Activated CD4-positive, CD25-positive, alpha-beta regulatory T cell (primary cell): ENCODE measurements at regions not wholly inside any gene's neighbourhood (a gene's known extent, or its start where the extent isn't known, plus 50 kb on each side); places are given as distances from the start of the nearest gene placed in this dataset.
"Not testable (repeated sequence)": the region's sequence is repeated elsewhere in the genome, so short reads cannot be mapped to it uniquely, and the experiment has no call there.

Experiments
- DNase-seq, 4 experiments: peaks; one replicate each; lab custom pipeline; 2025; lab: John Stamatoyannopoulos, UW

DNA sequence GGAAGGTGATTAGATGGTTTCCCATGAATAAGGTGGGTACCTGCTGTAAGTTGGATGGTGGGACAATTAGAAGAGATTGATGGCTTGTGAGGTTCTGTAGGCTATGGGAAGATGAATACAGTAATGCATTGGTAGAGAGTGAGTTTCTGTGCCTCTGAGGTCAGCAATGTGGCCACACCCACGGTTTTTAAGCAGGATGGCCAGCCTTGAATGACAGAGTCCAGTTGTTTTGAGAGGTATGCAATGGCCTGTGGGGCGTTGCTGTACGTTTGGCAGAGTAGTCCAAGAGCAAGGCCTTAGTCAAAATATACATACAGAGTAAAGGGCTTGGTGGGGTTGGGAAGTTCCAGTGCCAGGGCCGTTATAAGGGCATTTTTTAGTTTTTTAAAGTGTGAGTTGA lies 235.6 kb upstream of the C9orf72 start:
- no peak for DNase-seq

DNA sequence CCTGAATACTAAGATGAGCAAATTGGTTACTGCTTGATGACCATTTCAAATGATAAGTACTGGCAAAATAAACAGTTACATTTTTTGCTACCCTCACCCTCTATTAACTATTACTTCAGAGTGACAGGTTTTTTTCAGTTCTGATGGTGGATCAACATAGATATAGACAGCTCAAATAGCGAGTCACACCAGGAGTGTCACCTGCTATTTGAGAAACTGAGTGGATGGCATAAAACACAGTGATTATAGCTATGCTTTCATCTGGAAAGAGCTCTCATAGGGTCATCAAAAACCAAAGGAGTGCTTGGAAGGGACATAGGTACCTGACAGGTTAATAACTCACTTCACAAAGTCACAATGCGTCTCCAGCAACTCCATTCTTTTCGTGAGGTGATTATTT lies 244.5 kb upstream of the C9orf72 start:
- DNase-seq = no peak

DNA sequence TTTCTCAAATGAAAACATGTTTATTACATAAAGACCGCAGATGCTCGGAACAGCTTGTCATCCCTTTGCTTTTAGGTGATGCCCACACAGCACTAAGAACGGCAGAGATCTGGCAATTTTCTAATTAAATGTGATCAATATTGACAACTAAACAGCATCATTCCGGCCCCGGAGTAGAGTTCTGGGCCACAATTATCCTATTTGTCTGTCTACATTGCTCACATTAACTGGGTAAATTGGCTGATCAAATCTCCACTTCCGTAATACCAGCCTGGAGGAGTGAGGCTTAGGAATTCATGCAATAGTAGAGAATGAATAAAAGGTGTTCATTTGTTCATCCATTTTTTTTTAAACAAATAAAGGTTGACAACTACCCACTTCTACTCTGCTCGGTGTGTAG lies 245.1 kb upstream of the C9orf72 start:
- no peak for DNase-seq

DNA sequence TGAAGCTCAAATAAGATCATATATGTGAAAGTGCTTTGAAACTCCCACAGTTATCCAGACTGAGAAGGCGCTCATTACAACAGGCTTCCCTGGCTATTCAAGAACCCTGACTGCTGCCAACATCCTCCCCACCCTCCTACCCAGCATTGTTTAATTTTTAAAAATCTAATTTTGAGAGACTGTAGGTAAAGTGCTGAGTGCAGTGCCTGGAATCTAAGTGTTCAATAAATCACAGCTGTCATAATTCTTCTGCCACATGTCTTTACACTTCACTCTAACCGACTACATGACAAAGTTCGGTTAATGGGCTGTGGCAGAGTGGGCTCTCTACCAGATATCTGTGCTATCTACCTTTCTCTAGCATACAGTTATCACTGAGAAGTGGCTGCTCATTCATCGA lies 255.6 kb upstream of the C9orf72 start:
- DNase-seq = no peak

DNA sequence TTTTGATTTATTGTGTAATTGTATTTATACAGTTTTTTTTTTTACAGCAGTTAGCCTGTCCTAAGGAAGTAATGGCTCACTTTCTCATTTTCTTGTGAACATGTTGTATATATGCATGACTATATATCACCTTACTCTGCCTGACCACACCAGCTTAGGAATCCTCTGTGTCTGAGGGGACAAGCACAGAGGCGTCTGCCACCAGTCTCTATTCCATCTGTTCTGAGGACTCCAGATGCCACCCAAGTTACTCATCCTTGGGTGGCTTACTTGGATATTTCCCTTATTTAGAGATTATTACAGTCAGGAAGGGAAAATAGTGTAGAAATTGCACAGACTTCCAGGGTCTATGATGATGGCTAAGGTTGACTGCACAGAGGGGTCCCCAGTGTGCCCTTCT lies 256.3 kb upstream of the C9orf72 start:
- DNase-seq = no peak

DNA sequence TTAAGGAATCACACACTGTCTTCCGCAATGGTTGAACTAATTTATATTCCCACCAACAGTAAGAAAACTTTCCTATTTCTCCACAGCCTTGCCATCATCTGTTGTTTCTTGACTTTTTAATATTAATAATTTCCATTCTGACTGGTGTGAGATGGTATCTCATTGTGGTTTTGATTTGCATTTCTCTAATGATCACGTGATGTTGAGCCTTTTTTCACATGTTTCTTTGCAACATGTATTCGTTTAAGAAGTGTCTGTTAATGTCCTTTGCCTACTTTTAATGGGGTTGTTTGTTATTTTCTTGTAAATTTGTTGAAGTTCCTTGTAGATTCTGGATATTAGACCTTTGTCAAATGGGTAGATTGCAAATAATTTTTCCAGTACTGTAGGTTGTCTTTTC lies 258.8 kb upstream of the C9orf72 start:
- not testable (repeated sequence) for DNase-seq

DNA sequence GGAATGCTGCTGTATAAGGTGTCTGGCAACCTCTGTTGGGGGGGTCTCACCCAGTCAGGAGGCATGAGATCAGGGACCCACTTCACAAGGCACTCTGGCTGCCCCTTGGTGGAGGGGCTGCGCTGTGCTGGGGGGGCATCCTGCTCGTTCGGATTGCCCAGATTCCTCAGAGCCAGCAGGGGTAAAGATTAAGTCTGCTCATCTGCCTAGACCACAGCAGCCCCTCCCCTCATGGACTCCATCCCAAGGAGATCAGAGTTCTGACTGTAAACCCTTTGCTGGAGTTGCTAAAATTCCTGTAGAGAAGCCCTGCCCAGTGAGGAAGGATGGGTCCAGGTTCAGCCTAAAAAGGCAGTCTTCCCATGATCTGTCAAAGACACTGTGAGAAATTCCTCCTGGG lies 262.0 kb upstream of the C9orf72 start:
- DNase-seq = no peak

DNA sequence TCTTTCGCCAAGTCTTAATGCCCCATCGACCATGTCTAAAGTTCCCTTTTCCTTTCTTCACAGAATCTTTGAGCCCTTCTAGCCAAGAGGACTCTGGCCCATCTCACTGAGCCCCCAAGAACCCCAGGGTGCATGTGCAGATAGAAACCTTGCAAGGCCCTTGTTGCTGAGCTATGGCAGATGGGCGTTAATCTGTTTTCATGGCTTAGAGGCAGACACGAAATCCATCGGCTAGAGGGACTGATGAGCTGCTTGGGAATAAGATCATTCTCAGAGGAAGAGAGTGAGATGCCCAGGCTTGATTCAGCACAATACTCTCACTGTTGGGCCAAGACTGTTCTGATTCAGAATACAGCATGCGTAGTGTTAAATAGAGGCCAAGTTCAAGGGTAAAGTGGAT lies 262.5 kb upstream of the C9orf72 start:
- no peak for DNase-seq

DNA sequence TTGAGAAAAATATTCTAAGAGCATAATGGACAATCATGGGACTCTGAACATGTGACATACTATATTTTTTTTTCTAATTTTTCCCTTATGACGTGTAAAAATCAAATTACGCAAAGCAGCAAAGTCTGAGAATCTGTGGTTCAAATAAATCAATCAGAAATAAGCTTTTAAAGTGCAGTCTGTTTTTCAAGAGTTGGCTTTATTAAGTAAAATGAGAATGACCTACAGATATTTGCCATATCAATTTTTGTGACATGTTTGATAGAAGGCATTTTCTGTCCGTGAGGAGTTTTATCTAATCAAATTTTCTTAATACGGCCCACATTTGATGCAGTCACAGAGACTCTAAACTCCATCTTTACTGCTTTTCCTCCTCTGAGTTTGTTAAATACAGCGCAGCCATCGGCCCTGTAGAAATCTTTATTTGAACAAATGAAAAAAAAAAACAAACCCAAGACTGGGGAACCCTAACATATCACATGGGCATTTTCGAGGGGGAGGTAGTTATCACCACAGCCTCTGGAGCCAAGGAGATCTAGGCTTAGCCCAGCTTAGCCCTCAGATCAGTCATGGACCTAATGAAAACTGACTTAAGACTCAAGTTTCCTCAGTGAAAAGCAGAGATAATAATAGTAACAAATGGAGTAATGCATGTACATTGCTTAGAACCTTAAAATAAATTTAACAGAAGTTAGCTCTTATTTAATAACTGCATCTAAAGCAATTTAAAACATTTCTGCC lies 263.6 kb upstream of the C9orf72 start:
- DNase-seq = no peak

DNA sequence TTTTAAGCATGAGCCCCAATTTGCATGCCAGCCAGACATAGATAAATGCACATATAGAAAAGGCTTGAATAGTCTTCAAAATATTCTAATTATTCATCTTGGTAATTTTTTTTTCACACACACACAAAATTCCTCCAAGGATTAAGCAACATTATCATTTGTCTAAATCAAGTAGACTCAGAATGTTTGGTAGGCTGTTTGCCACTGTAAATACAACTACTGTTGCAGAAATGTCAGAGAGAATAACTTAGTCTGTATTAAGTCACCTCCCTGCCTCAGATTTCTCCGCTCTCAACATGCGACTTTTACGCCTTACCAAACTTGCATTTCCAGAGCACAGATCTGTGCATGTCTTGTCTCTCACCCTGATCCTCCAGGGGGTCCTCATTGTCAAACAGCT lies 265.6 kb upstream of the C9orf72 start:
- DNase-seq = no peak

DNA sequence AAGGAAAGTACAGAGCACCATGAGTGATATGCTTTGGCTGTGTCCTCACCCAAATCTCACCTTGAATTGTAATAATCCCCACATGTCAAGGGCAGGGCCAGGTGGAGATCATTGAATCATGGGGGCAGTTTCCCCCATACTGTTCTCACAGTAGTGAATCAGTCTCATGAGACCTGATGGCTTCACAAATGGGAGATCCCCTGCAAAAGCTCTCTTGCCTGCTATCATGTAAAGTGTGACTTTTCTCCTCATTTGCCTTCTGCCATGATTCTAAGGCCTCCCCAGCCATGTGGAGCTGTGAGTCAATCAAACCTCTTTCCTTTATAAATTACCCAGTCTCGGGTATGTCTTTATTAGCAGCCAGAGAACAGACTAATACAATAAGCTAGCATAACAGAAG lies 266.5 kb upstream of the C9orf72 start:
- not testable (repeated sequence) for DNase-seq

DNA sequence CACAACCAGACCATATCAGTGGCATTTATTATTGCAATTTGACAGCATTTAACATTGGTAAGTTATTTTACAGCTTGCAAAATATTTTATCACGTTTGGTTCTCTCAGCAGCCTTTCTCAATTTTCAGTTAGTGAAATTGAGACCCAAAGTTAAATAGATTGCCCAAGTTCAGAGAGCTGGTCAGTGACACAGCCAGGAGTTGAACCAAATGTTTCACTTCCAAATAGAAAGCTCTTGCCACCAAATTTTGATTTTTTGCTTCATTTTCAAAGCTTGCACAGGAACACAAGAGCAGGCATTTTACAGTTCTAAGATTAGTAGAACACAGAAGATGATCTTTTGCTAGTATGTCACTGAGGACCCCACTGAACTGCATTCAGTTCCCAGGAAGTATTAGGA lies 271.5 kb upstream of the C9orf72 start:
- no peak for DNase-seq

DNA sequence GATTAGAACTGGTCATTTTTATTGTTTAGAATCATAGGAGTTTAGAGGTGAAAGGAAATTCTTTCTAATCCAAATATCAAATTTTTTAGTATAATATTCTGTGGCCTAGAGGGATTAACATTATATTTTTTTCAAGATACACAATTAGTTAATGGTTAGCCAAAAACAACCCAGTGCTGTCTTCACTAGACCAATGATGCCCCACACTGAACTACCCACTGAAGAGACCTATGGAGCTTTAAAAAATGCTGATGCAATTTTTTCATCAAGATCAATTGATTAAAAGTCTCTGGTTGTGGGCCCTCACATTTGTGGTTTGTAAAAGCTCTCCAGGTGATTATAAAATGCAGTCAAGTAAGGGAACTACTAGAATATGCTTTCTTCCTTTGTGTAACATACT lies 274.1 kb upstream of the C9orf72 start:
- no peak for DNase-seq

DNA sequence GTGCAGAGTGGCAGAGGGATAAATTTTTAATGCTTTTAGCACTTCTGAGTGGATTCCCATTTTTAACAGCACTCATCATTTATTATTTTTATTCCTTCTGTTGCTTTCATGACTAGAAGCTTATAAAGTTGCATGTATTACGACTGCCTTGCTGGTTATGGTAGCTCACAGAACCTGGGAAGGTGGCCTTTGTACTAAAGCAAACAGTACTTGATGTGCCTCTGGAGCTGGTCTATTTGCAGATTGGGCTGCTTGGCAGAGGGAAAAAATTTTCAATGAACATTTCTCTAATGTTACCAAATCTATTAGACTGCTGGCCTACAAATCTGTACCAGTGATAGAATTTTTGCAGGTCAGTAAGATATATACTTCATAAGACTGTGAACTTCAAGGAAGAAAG lies 274.5 kb upstream of the C9orf72 start:
- no peak for DNase-seq

DNA sequence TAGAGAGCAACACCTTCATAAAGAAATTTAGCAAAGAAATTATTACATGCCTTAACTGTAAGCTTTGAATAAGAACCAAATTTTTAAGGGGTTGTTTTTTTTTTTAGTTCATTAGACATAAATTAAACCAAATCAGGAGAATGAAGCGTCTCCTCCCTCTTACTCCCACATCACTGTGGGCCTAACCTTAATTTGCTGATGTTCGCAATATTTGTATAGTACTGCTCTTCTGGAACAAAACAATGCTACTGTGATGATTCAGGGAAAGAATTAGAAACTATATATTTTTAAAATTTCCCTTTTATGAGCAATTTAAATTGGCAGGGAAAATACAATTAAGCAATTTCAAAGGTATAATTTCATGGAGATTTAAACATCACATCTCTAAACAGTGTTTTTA lies 275.0 kb upstream of the C9orf72 start:
- no peak for DNase-seq

DNA sequence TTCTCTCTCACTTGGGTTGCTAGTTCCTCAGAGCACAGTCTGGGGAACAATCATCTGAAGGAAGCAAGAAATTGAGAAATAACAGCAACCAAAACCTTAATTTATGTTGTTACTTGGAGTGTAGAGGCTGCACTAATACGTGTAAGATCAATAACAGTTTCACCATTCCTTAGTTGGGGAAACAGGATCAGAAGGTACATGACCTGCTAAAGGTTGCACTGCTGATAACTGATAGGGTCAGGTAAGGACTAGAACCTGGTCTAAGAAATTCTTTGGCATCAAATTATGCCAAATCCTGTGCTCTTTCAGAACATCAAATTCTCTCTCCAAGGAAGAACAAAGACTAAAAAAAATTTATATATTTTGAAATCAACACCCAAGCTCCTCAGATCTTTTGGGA lies 278.6 kb upstream of the C9orf72 start:
- DNase-seq = no peak

DNA sequence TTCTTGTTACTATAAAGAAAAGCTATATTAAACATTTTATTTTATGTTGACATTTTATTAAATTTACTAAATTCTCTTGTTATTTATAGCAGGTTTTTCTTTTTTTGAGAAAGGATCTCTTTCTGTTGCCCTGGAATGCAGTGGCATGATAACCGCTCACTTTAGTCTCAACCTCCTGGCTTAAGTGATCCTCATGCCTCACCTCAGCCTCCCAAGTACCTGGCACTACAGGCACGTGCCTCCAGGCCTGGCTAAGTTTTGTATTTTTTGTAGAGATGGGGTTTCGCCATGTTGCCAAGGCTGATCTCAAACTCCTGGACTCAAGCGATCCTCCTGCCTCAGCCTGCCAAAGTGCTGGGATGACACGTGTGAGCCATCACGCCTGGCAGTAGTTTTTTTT lies 280.2 kb upstream of the C9orf72 start:
- DNase-seq = no peak

DNA sequence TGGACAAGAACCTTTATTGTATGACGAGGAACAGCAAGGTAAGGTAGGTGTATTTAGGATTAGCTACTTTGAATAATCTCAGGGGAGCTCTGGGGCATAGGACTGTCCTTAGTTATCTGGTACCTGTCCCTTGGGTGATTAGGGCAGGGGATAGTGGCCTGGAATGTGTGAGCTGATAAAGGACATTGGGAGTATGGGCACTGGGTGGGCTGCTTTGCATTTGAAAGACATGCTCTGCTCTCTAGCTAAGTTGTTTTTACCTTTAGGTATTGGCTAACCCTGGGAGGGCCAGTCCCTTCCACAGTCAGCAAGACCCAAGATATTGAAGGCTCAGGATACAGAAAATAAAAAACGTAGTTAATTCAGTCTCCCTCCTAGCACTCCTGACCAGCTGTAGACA lies 282.8 kb upstream of the C9orf72 start:
- no peak for DNase-seq

DNA sequence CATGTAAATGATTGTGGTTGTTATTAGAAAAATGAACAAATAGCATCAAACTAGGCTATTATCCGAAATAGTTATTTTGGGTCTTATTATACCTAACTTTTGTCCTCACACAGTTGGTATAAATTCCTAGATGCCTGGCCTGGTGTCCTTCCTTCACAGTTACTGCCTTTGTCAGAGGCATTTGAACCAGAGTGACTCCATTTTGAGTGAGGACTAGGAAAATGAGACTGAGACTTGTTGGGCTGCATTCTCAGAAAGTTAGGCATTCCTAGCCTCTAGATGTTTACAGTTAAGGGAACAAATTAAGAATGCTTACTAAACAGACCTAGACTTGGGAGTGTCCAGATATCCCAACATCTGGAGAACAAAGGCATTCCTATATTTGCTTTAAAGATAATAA lies 283.5 kb upstream of the C9orf72 start:
- no peak for DNase-seq

DNA sequence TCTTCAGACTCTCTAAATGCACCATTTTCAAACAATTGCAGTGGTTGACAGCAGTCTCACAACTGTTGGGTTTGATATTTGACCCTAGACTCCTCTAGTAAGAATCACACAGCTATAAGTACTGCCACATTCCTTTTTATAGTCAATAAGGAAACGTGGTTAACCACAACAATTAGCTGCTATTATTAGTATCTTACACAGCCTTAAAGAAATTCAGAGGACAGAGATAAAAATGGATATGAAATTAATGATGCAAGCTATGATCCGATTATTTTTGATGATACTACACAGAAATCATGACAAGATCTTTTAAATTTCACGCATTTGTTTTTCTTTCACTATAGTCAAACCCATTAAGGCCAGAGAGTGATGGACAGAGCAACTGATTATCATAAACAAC lies 288.6 kb upstream of the C9orf72 start:
- DNase-seq = no peak

DNA sequence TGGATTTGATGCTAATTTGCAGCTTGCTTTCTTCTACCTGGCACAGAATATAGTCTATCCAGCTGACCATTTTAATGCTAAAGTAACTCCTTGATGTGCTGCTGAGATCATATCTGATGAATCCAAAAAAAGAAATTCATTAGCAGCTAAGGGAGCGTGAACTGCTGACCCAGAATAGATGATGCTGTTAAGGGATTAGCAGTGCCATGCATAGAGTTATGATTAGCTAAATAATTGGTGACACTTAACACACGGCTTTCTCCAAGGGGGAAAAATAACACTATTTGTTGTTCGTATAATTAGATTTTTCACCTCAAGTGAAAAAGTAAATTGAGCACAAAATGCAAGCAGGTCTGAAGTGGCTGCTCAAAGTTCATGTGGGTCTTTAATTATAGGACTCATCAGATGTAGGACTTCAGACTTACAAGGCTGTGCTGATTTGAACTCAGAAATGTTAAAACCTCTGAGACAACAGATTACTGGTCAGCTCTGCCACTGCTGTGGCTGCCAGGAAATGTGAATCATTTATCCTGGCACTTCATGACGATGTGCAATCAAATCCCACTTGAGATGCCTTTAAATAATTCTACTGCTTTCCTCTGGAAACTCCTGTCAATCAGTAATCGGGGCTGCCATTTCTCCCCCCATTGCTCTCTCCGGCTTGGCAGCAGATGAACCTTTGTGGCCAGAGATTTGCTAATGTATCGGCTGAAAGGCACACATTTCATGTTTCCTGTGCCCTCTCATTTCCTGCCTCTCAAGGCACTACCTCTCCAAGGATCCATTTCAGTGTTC lies 291.6 kb upstream of the C9orf72 start:
- no peak for DNase-seq

DNA sequence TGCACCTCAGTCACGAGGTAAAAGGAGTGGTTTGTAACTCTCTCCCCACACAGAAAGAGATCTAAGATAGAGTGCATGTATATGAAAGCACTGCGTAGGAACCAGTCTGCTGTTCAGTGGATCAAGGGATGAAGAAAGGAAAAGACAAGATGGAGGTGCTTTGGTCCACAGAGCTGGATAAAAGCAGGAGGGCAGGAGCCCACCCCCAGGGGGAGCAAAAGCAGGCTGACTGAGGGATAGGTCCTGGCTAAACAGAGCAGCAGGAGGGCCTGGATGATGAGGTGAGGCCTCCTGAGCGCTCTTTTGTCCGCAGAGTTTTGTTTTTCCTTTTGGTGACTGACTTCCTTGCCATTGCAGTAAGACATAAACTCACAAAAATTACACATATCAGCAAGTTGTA lies 293.5 kb upstream of the C9orf72 start:
- DNase-seq = no peak

DNA sequence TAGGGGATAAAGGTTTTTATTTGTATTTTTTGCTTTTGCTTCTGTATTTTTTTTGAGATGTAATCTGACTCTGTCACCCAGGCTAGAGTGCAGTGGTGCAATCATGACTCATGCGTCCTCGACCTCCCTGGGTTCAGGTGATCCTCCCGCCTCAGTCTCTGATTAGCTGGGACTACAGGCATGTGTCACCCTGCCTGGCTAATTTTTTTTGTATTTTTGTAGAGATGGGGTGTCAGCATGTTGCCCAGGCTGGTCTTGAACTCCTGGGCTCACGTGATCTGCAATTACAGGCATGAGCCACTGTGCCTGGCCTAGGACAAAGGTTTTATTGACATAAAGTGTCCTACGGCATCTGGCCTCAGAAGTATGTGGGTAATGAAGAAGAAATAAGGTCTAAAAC lies 297.1 kb upstream of the C9orf72 start:
- no peak for DNase-seq

DNA sequence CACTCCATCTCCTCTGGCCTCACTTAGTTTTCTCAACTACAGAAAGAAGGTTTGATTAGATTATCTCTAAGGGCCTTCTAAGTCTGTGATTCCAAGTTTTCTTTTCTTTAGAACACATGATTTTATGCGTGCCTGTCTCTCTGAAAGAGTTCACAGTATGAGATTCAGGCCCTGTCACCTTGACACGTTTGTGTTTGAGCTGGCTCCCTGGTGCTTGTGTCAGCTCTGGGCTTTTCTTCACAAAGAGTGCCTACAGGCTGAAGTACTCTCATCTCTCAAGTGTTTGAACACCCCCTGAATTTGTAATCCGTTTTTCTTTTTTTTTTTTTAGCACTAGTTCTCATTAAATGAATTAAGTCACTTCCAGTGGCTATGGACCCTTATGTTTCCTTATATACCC lies 306.9 kb upstream of the C9orf72 start:
- no peak for DNase-seq
